Kidney capillary endothelial cell (primary cell): ENCODE measurements at regions not wholly inside any gene's neighbourhood (a gene's known extent, or its start where the extent isn't known, plus 50 kb on each side); places are given as distances from the start of the nearest gene placed in this dataset.

Source experiments
- DNase-seq: peaks from one replicate; pipeline ENCODE4 v3.0.0-alpha.2; 2018; ENCODE audit warnings: low spot score

GRCh38 chr10:52442576-52442975 is 128.5 kb downstream of the DKK1 start:
- no peak for DNase-seq

DNA sequence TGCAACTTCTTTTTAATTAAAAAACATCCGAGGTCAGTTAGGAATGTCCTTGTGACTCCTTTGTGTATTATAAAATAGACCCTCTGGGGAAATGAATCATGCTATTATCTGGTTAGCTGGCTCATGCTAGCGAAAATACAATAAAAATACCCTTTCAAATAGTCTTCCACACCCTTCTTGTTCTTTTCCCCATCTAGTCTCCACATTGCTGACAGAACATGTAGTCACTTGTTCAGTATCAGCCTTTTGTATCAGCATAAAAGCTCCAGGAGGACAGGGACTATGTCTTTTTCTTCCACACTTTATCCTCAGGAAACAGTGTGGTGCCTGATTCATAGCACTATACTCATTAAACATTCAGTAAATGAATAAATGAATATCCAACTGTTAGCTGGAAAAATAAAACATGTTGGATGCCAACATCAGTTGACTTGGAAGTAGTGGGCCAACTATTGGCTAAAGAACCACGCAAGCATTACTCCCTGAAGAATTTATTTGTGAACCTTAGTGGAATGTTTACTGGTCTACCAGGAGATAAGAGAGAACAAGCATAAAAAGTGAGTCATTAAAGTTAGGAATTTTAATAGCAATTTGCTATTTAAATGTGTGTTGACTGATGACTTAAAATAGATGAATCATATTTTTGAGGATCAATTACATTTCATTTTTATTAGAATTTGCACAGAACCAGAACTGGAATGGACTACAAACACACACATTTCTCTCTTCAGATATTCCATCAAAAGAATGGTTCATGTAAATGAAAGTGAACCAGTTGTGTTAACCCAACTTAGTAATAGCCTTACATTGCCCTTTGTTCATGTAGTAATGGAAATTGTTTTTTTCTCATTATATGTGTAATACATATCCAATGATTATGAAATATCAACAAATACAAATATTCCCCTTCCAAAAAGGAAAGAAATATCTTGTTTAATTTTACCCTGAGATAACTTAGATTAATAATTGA is 129.6 kb downstream of the DKK1 start:
- peak; percentile 75 for DNase-seq

DNA sequence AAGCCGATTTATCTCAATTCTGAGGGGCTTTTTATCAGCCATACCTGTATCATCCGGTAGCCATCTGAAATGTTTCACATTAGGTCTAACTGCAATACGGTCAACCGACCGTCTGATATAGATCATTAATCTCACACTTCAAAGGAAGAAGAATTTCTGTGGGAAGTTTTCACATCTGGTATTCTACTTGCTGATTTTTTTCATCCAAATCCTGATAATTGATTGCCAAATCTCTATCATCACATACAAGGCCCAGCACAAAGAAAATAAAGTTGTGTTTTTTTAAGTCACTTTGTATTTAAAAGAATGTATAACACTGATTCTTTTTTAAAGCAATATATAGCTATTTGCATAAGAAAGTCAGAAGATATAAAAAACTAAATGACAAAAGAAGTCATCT is 132.3 kb downstream of the DKK1 start:
- no peak for DNase-seq

- DNase-seq = no peak
Measured at GRCh38 chr10:52447931-52448353, 133.9 kb downstream of the DKK1 start.

DNA sequence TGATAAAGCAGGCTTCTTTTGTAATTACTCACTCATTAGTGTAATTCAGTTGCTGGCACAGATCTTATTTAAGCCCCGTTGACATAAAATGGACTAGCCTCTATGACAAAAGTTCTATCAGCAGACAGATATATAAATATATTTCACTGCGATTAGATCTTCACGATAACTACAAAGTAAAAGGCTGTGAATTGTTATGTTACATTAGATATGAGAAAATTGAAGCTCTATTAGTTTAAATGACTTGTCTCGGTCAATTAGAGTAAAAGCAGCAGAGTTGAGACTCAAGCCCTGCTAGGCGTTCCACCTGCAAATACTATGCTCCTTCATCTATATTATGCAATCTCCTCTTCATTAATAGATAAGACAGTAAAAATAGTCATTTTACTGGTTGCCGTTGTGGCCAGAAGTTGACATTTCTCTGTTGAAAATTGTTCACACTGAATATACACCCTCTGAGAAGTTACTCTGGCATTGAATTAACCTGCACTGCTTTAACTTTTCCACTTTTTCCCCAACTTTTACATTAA is 136.7 kb downstream of the DKK1 start:
- DNase-seq = no peak

DNA sequence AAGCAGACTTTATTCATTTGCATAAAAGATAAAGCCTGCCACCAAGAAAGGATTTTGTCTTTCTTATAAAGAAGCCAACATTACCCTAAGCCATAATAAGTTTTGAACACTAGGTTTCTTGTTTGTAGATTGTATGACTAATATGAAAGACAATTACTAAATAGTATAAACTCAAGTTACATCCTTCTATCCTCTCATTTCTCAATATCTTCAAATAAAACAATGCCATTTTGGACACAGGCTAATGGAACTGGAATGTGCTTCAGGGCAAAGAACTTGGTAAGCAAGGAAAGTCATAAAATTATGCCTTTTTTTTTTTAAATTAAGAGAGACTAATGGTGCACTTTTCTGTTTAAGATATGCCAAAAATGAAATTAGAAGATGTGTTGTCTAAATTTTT is 137.7 kb downstream of the DKK1 start:
- DNase-seq = no peak

DNA sequence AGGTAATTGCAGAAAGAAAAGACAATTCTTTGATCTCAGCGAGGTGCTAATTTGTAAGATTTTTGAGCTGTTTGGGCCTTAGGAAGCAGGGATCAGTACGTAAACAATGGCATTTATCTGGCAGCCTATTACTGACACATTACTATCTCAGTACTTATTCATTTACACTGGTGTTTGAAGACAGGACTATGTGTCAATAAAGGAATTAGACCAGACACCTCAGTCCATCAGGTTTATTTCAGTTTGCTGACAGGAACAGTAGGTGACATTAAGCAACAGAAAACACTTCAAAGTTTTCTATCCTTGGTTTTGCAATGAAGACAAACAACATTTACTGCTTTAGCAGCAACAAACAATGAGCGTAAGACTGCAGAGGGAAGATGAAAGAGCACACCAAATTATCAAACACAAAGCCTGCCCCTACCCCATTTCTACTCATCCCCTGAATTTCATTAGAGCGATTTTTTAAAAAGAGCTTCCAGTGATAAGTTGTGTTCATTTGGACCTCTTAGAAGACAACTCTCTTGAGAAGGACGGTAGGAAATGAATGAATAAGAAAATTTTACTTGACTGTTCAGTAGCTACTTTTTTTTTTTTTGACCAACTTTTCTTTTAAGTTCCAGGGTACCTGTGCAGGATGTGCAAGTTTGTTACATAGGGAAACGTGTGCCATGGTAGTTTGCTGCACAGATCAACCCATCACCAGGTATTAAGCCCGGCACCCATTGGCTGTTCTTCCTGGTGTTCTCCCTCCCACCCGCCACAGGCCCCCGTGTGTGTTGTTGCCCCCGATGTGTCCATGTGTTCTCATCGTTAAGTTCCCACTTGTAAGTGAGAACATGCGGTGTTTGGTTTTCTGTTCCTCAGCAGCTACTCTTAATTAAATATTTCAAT is 138.8 kb downstream of the DKK1 start:
- DNase-seq = no peak

DNA sequence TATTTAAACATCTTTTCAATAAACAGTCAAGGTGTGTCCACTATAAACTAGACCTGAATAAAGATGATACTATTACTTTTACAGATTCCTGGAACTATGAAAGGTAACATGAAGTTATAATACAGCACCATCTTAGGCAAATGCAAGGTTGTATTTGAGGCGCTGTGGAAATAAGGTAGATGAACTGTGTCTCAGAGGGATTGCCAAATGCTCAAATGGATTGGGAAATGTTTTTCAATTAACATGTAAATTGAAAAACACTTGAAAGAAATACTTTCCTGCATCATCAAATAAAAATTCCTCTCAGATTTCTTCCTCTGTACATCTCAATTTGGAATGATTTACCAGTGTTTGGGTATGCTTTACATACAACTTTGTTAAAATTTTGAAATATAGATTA is 139.4 kb downstream of the DKK1 start:
- DNase-seq = no peak

DNA sequence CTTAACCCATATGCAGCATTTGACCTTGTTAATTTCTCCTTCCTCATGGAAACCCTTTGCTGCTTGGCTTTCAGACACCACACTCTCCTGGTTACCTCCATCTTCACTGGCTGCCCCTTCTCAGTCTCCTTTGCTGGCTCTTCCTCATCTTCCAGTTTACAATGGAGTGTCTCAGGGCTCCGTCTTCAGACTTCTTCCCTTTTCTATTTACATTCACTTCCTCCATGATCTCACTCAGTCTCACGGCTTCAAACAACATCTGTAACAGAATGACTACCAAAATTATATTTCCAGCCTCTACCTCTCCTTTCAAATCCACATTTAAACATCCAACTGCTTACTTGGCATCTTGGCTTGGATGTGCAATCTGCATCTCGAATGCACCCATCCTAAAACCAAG is 140.4 kb downstream of the DKK1 start:
- no peak for DNase-seq

- DNase-seq = no peak
Measured at GRCh38 chr10:52455098-52455497, 141.0 kb downstream of the DKK1 start.

GRCh38 chr10:52459097-52459496 is 145.0 kb downstream of the DKK1 start:
- DNase-seq = no peak

DNA sequence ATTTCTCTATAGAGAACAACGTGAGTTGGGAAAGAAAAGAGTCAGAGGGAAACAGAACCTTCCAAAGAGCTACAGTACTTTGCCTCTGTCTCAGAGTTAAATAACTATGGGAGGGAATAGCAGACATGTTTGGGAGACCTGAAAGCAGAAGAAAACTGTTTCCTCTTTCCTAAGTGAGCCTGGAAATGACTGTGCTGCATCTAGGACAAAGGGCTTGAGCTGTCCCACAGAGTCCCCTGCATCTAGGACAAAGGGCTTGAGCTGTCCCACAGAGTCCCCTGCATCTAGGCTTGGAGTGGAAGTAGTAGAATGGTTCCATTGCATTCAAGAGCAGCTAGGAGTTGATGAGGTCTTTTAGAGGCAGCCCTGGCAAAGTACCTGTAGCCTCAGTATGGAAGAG is 149.7 kb downstream of the DKK1 start:
- DNase-seq = no peak

GRCh38 chr10:52464368-52465124 is 150.5 kb downstream of the DKK1 start:
- no peak for DNase-seq

DNA sequence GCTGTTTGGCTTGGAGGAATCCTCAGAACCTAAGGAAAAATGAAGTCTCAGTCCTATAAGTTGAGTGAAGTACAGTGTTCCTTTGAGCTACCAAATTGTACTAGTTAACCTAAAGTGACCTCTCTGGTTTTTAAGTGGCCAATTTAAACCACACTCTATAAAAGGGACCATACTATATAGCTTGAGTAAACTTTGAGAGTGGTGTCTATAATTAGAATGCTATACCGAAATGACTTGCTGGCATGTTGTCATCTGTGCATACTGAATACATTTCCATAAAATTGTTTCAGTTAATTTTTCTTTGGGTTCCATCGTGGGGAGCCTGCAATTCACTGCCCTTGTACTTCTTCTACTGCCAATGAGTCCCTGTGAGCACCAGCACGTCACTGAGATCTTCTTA is 151.1 kb downstream of the DKK1 start:
- no peak for DNase-seq

- DNase-seq = no peak
Measured at GRCh38 chr10:52466464-52466863, 152.4 kb downstream of the DKK1 start.

DNA sequence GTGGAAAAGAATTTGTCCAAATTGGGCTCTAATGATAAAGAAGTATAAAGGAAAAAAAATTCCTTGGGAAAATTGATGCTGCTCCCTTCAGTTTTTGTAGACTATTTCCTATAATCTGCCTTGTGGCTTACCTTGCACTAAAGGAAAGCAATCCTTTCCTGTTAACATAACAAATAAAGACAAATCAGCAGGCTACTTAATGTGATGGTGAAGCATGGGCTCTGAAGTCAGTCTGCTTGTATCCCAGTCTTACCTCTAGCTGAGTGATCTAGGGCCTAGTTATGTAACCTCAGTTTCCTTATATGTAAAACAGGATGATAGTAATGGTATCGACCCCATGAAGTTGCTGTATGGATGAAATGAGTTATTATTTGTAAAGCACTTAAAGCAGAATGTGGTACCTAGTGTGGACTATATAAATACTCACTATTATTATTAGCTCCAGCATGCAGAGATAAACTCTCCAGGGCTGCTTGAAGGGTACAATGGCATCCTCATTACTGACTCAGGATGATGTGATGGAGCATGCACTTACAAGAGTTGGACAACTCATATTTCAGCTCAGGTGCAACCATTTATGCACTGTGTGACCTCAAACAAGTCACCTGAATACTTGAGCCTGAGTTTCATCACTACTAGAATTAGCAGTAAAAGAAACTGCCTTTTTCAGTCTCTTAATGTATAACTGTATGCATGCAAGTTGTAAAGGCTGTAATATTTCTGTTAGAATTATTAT is 156.1 kb downstream of the DKK1 start:
- DNase-seq = no peak

DNA sequence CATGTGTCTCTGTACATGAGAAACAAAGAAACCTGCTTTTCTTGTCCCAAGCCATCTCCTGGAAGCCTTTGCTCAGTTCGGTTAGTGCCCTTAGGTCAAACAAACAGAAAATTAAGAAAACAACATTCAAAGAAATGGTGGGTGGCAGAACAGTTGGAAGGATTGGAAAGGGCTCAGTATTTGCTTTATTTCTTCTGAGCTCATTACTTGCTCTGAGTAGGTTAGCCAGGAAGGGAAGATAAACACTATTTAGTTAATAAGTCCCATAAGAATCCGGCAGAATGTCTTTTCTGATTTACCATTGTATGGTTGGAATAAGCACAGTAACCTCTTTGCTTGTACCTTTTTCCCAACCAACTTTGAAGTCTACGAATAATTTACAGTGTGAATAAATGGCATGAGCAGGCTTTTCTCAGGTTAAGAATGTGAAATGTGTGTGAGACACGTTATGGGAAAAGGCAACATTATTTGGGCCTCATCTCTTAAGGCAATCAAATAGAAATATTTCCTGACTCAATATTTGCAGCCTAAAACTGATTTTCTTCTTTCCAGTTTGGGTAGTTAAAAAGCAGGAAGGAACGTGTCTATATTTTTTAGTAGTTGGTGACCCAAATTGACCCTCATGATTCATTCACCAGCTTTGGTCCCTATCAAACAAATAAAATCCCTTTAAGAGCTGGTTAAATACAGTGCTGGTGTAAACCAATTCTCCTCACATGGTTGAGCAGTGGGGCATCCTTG is 158.5 kb downstream of the DKK1 start:
- no peak for DNase-seq

DNA sequence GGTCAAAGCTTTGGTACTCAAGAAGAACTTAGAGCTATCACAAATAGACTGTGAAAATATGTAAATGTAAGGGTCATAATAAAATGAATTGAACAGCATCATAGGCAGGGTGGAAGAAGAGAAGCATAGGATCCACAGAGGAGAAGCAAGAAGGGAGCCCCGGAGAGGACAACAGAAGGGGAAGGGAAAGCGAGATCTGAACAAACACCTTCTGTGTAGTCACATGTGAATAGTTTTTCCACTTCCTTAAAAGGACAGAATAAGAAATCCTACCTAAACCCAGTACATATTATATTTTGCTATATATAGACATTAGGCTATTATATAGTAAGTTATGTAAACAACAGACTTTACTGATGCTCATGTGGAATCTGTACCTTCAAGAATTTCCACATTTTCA is 160.2 kb downstream of the DKK1 start:
- no peak for DNase-seq

GRCh38 chr10:52477305-52477704 is 163.2 kb downstream of the DKK1 start:
- DNase-seq = no peak

GRCh38 chr10:52479567-52479966 is 165.5 kb downstream of the DKK1 start:
- peak; percentile 23 for DNase-seq
